Right lobe of liver (tissue), 6 donors: ENCODE measurements at regions not wholly inside any gene's neighbourhood (a gene's known extent, or its start where the extent isn't known, plus 50 kb on each side); places are given as distances from the start of the nearest gene placed in this dataset.

Experiments
- ATAC-seq, 4 donors: fragments of 200-7000 bp; cut with Tn5 transposase; one replicate each; pipeline ENCODE4 v1.9.1; 2020; ENCODE audit warnings: mild to moderate bottlenecking in 4 of 4, moderate library complexity in 4 of 4
- DNase-seq, 3 donors: peaks; one replicate each; pipeline ENCODE4 v3.0.0-alpha.2; 2020
- H3K27ac ChIP-seq, 3 donors: fragments of 200-600 bp; one replicate each; pipeline ENCODE4 v1.8.0; 2022
- H3K27me3 ChIP-seq, 2 donors: fragments of 200-600 bp; one replicate each; pipeline ENCODE4 v1.8.0; 2022
- H3K36me3 ChIP-seq, 4 donors: fragments of 200-600 bp; sonication (generic) in 1 of 4; one replicate each; pipeline versions ENCODE4 v1.5.1 to v1.8.0; 2017 to 2022; ENCODE audit warnings: control low read depth in 1 of 4
- H3K4me1 ChIP-seq, 4 donors: fragments of 200-600 bp; sonication (generic) in 1 of 4; one replicate each; pipeline versions ENCODE4 v1.5.1 to v1.8.0; 2017 to 2022; ENCODE audit warnings: control low read depth in 1 of 4
- H3K4me3 ChIP-seq, 3 donors: fragments of 200-600 bp; one replicate each; pipeline ENCODE4 v1.8.0; 2022
- H3K9me3 ChIP-seq, 4 donors: fragments of 200-600 bp; sonication (generic) in 1 of 4; one replicate each; pipeline versions ENCODE4 v1.5.1 to v1.8.0; 2017 to 2022; ENCODE audit warnings: control low read depth in 1 of 4
- POLR2A ChIP-seq: fragments of 450-650 bp; IDR thresholded peaks from one replicate; pipeline ENCODE4 v1.6.1; 2017; ENCODE audit warnings: antibody characterized with exemption, mild to moderate bottlenecking
- WGBS: methylation state at CpG from one replicate; pipeline ENCODE4 v1.1.6; 2018; ENCODE audit warnings: low coverage, low lambda C conversion rate; ENCODE audit not compliant: insufficient coverage; ENCODE audit errors: missing lambda C conversion rate; 5-methylcytosine and 5-hydroxymethylcytosine counted together
- intact Hi-C, 2 donors: fragments of 100-400 bp; cut with DNase I; formaldehyde crosslinking; loops; one replicate each; pipeline versions ENCODE4 v1.11.2 to v1.14.1; 2022
- TF ChIP-seq, protein P1 (sequence below), 4 donors: fragments of 200-600 bp in 3 of 4; fragments of 450-650 bp in 1 of 4; IDR thresholded peaks; one replicate each; pipeline versions ENCODE4 v1.5.1 to v1.8.0; 2016 to 2022; ENCODE audit warnings: antibody characterized with exemption in 4 of 4, mild to moderate bottlenecking in 2 of 4
- donor health status: DM: no; HTN: yes; CAD: no.
- donor health status: DM: no; HTN: no; CAD: no.
- donor health status: DM: no; HTN: no; CAD: no.
- donor health status: DM: no; HTN: yes; CAD: no.
- donor health status: DM: no; HTN: yes; CAD: no.

DNA sequence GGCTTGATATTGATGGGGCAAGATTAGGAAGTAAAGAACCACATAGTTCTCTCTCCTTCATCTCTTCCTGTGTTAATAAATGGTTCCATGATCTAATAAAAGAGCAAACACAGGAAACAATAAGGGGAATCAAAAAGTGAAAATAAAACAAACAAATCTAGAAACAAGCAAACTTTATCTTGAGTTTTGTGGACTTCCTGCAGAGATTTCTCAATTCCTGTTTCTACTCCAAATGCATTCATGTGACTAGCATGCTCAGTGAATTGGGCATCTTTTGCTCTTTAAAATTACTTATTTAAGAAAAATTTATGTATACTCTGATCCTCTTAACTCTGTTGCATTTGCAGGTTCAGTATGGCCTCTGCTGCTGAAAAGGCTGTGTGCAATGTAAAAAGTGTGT is 682.0 kb downstream of the KCTD8 start:
- no peak for TF ChIP-seq POLR2A
- TF ChIP-seq, protein P1, sequence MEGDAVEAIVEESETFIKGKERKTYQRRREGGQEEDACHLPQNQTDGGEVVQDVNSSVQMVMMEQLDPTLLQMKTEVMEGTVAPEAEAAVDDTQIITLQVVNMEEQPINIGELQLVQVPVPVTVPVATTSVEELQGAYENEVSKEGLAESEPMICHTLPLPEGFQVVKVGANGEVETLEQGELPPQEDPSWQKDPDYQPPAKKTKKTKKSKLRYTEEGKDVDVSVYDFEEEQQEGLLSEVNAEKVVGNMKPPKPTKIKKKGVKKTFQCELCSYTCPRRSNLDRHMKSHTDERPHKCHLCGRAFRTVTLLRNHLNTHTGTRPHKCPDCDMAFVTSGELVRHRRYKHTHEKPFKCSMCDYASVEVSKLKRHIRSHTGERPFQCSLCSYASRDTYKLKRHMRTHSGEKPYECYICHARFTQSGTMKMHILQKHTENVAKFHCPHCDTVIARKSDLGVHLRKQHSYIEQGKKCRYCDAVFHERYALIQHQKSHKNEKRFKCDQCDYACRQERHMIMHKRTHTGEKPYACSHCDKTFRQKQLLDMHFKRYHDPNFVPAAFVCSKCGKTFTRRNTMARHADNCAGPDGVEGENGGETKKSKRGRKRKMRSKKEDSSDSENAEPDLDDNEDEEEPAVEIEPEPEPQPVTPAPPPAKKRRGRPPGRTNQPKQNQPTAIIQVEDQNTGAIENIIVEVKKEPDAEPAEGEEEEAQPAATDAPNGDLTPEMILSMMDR (IDR thresholded peaks at IDR 0.05) = no peak
- H3K27me3 ChIP-seq = no peaks in the 10 kb centered on the region

DNA sequence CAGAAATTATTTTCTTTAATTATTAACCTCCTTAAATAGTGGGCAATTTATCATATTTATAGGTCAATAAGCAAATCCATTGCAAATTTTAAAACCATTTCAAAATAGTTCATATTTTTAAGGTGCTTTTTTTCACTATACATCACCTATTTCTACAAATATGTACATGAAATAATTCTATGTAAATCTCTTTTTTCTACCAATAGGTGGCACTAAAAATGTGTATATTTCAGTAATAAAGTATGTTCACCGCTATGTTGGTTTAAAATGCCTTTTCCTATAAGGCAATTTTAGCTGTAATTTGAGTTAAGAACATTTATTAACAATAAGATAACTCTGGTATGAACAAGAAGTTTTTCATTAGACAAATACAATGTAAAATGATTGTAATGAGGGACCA is 672.2 kb downstream of the KCTD8 start:
- TF ChIP-seq POLR2A = no peak
- TF ChIP-seq, protein P1 (IDR thresholded peaks at IDR 0.05) = peak in 3 of 4 donors; percentile 14 to 36 (median 33)
- intact Hi-C loops = no loop called here
- Histone ChIP-seq H3K27ac (no peak overlapping the region), H3K27me3 (no peaks in the 10 kb centered on the region), H3K36me3 (no peaks in the 10 kb centered on the region), H3K4me3 (no peak overlapping the region), H3K4me1 (no peaks in the 10 kb centered on the region), H3K9me3 (no peaks in the 10 kb centered on the region)
- no peak for DNase-seq
- WGBS = 45% methylated on average over 1 of the region's 1 CpG
- ATAC-seq = no peak

More for the DNA sequence above, 682.0 kb downstream of the KCTD8 start:
- H3K9me3 ChIP-seq = no peaks in the 10 kb centered on the region
- intact Hi-C loops = no loop called here
- H3K4me3 ChIP-seq = no peak overlapping the region
- no peaks in the 10 kb centered on the region for H3K36me3 ChIP-seq
- H3K4me1 ChIP-seq = no peaks in the 10 kb centered on the region
- ATAC-seq = no peak
- no peak overlapping the region for H3K27ac ChIP-seq
- no peak for DNase-seq

DNA sequence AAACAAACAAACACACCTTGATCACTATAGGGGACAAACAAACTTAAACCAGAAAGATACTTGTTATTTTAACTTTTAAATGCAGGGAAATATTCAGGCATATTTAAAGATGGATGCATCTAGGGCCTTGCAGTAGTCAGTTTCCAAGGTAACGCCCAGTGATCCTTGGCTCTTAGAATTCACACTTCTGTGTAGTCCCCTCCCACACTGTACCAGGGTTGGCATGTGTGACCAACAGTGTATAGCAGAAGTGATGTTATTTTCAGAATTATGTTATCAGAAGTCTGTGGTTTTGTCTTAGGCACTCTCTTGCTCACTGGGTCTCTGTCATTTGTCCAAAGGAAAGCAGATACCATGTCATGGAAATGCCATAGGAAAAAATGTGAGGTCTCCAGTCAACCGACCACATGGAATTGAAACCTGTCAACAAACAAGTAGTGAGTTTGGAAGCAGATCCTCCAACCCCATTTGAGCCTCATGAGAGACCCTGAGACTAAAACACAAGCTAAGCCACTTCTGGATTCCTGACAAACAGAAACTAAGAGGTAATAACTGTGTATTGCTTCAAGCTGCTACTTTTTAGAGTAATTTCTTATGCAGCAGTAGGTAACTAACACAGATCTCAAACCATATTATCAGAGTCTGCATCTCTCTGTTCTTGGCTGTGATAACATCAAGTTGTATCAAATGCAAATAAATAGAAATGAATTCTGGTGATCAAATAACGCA is 670.3 kb downstream of the KCTD8 start:
- 29% methylated on average over 2 of the region's 3 CpGs for WGBS

DNA sequence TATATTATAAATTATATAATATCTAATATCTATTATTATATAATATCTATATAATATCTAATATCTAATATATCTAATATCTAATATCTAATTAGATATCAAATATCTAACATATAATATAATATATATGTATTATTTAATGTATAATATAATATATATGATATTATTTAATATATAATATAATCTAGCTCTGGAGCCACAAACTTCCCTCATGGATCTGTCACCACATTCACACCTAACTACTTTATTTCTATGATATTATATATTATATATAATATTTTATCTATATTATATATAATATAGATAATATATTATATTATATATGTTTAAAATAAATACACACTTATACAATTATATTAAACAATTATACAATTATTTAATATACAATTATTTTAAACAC is 667.5 kb downstream of the KCTD8 start:
- H3K4me3 ChIP-seq = no peak overlapping the region
- no peaks in the 10 kb centered on the region for H3K9me3 ChIP-seq
- no peaks in the 10 kb centered on the region for H3K4me1 ChIP-seq
- TF ChIP-seq, protein P1 (IDR thresholded peaks at IDR 0.05) = no peak
- no peak for TF ChIP-seq POLR2A
- DNase-seq (no peak), ATAC-seq (no peak)
- H3K27ac ChIP-seq = no peak overlapping the region
- no peaks in the 10 kb centered on the region for H3K36me3 ChIP-seq
- intact Hi-C loops = no loop called here
- H3K27me3 ChIP-seq = no peaks in the 10 kb centered on the region

More for the DNA sequence above, 670.3 kb downstream of the KCTD8 start:
- H3K4me3 ChIP-seq = no peak overlapping the region
- H3K9me3 ChIP-seq = no peaks in the 10 kb centered on the region
- no peaks in the 10 kb centered on the region for H3K36me3 ChIP-seq
- intact Hi-C loops = no loop called here
- no peak overlapping the region for H3K27ac ChIP-seq
- H3K4me1 ChIP-seq = no peaks in the 10 kb centered on the region
- TF ChIP-seq, protein P1 (IDR thresholded peaks at IDR 0.05) = no peak
- TF ChIP-seq POLR2A = no peak
- DNase-seq = no peak
- ATAC-seq = no peak
- H3K27me3 ChIP-seq = no peaks in the 10 kb centered on the region

DNA sequence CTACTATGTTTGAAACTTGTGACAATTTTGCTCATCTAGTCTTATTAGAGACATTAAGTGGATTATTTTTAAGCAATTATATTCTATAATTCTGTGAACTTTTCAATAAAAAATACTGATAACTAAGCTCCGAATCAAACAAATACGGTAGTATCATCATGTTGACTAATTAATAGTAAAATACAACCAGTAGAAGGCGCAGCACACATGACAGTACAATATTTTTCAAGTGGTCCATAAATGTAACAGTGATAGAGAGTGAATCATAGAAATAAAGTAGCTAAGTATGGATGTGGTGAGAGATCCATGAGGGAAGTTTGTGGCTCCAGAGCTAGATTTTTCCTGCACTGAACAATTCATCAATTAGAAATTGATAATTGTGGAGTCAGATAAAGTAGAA is 666.2 kb downstream of the KCTD8 start:
- ATAC-seq (no peak), DNase-seq (no peak)
- TF ChIP-seq, protein P1 (IDR thresholded peaks at IDR 0.05) = peak in 1 of 4 donors; percentile 5
- TF ChIP-seq POLR2A = no peak
- Histone ChIP-seq H3K9me3 (no peaks in the 10 kb centered on the region), H3K27ac (no peak overlapping the region), H3K4me3 (no peak overlapping the region), H3K4me1 (no peaks in the 10 kb centered on the region), H3K27me3 (no peaks in the 10 kb centered on the region), H3K36me3 (no peaks in the 10 kb centered on the region)
- intact Hi-C loops = no loop called here
- 68% methylated on average over 3 of the region's 3 CpGs for WGBS
